ENCODE measurements at regions not wholly inside any gene's neighbourhood (a gene's known extent, or its start where the extent isn't known, plus 50 kb on each side); places are given as distances from the start of the nearest gene placed in this dataset.

GRCh38 chr2:15875969-15876705 lies 64.2 kb upstream of the MYCN start:
- Mint-ChIP-seq H3K4me3 (no peak overlapping the region), H3K36me3 (ENCODE audit: low read depth) (peaks cover 7% of the 10 kb centered on the region; the same call in 2 of the 3 replicates), H3K9me3 (peaks cover 18% of the 10 kb centered on the region; the same call in 2 of the 3 replicates), H3K27ac (no peak overlapping the region), H3K27me3 (ENCODE audit: insufficient read depth, low read depth, poor library complexity) (no peaks in the 10 kb centered on the region), H3K4me1 (peaks cover 5% of the 10 kb centered on the region; the same call in 2 of the 3 replicates)
- H3K27me3 ChIP-seq (ENCODE audit: insufficient read depth): no peaks in the 10 kb centered on the region
- no peaks in the 10 kb centered on the region for H3K4me1 ChIP-seq (ENCODE audit: insufficient read depth)
- TF ChIP-seq STAT1 (IDR thresholded peaks at IDR 0.05; ENCODE audit: unreplicated experiment): no peak
- TF ChIP-seq EZH2phosphoT487 (IDR thresholded peaks at IDR 0.05; ENCODE audit: unreplicated experiment): no peak
- no peak overlapping the region for H2AFZ ChIP-seq
- H4K20me1 ChIP-seq (replicated peaks; ENCODE audit: insufficient read depth): no peaks in the 10 kb centered on the region
- H3K79me2 ChIP-seq (replicated peaks; ENCODE audit: insufficient read depth): no peaks in the 10 kb centered on the region
- DNase-seq (ENCODE audit: low spot score): no peak
- H3K9me2 ChIP-seq (ENCODE audit: insufficient read depth): no peaks in the 10 kb centered on the region
- no peak overlapping the region for H3K27ac ChIP-seq (ENCODE audit: low read depth)
- no peaks in the 10 kb centered on the region for H3F3A ChIP-seq (replicated peaks; ENCODE audit: low read depth)
- H3K4me3 ChIP-seq: no peak overlapping the region
- no peak overlapping the region for H3K4me2 ChIP-seq
- ATAC-seq: no peak
- no peaks in the 10 kb centered on the region for H3K36me3 ChIP-seq (ENCODE audit: insufficient read depth)

GRCh38 chr2:15880226-15881119 lies 59.9 kb upstream of the MYCN start:
- no peak overlapping the region; the same call in 1 of the 2 replicates for H2AFZ ChIP-seq
- no peaks in the 10 kb centered on the region for H3K27me3 ChIP-seq (ENCODE audit: insufficient read depth)
- ATAC-seq (no peak), DNase-seq (ENCODE audit: low spot score) (no peak)
- H3K79me2 ChIP-seq (replicated peaks; ENCODE audit: insufficient read depth): no peaks in the 10 kb centered on the region
- Mint-ChIP-seq H3K27ac (no peak overlapping the region), H3K4me1 (peaks cover 7% of the 10 kb centered on the region), H3K4me3 (no peak overlapping the region), H3K27me3 (ENCODE audit: insufficient read depth, low read depth, poor library complexity) (peaks cover 2% of the 10 kb centered on the region), H3K36me3 (ENCODE audit: low read depth) (peaks cover 7% of the 10 kb centered on the region; the same call in 2 of the 3 replicates), H3K9me3 (peaks cover 18% of the 10 kb centered on the region; the same call in 2 of the 3 replicates)
- peaks cover 4% of the 10 kb centered on the region; the same call in 1 of the 2 replicates for H3K4me1 ChIP-seq (ENCODE audit: insufficient read depth)
- H3K4me2 ChIP-seq: no peak overlapping the region
- no peaks in the 10 kb centered on the region for H4K20me1 ChIP-seq (replicated peaks; ENCODE audit: insufficient read depth)
- no peak overlapping the region for H3K27ac ChIP-seq (ENCODE audit: low read depth)
- no peaks in the 10 kb centered on the region for H3K9me2 ChIP-seq (ENCODE audit: insufficient read depth)
- no peak overlapping the region for H3K4me3 ChIP-seq
- H3K36me3 ChIP-seq (ENCODE audit: insufficient read depth): no peaks in the 10 kb centered on the region
- H3F3A ChIP-seq (replicated peaks; ENCODE audit: low read depth): no peaks in the 10 kb centered on the region
- TF ChIP-seq REST (IDR thresholded peaks at IDR 0.05; ENCODE audit: unreplicated experiment) (no peak), NANOG (IDR thresholded peaks at IDR 0.05; ENCODE audit: borderline replicate concordance) (no peak), ZNF331 (CRISPR knock-in tag; IDR thresholded peaks at IDR 0.05; ENCODE audit: low read depth) (no peak), CREB1 (CRISPR knock-in tag; IDR thresholded peaks at IDR 0.05; ENCODE audit: low read depth) (no peak), EZH2phosphoT487 (IDR thresholded peaks at IDR 0.05; ENCODE audit: unreplicated experiment) (no peak), POLR2AphosphoS5 (IDR thresholded peaks at IDR 0.05; ENCODE audit: low read depth) (no peak), JUNB (IDR thresholded peaks at IDR 0.05; ENCODE audit: unreplicated experiment) (no peak), ZNF462 (CRISPR knock-in tag; IDR thresholded peaks at IDR 0.05) (no peak), EZH2 (IDR thresholded peaks at IDR 0.05; ENCODE audit: low read depth, unreplicated experiment) (no peak)

All from GM23338 (cell line).